Activated CD4-positive, alpha-beta T cell treated with anti-CD3 and anti-CD28 coated beads, Interleukin-2, Interleukin-4, amounts not matched to agents 100 ng/mL and 50 ng/mL, durations not matched to agents 16 hours and 8 hours (primary cell): ENCODE measurements at regions not wholly inside any gene's neighbourhood (a gene's known extent, or its start where the extent isn't known, plus 50 kb on each side); places are given as distances from the start of the nearest gene placed in this dataset.
"Not testable (repeated sequence)": the region's sequence is repeated elsewhere in the genome, so short reads cannot be mapped to it uniquely, and the experiment has no call there.

Experiments used
- DNase-seq: peaks from one replicate; pipeline ENCODE4 v3.0.0-alpha.2; 2020; ENCODE audit warnings: low spot score

- no peak for DNase-seq
Observed at GRCh38 chr16:85202631-85203461, 90.6 kb upstream of the CIBAR2 start.

- no peak for DNase-seq
Observed at GRCh38 chr16:85203462-85203813, 91.2 kb upstream of the CIBAR2 start.

GRCh38 chr16:85204242-85205010 is 92.2 kb upstream of the CIBAR2 start:
- no peak for DNase-seq

- DNase-seq, result not testable (repeated sequence)
Observed at GRCh38 chr16:85205257-85205656, 93.0 kb upstream of the CIBAR2 start.

- DNase-seq, result no peak
Observed at GRCh38 chr16:85205747-85206471, 93.6 kb upstream of the CIBAR2 start.

- no peak for DNase-seq
Observed at GRCh38 chr16:85206472-85207356, 94.4 kb upstream of the CIBAR2 start.

- no peak for DNase-seq
Observed at GRCh38 chr16:85207357-85207921, 95.2 kb upstream of the CIBAR2 start.

- DNase-seq, result no peak
Observed at GRCh38 chr16:85208181-85208580, 95.9 kb upstream of the CIBAR2 start.

GRCh38 chr16:85208643-85209520 is 96.6 kb upstream of the CIBAR2 start:
- no peak for DNase-seq

GRCh38 chr16:85209526-85210121 is 97.4 kb upstream of the CIBAR2 start:
- DNase-seq, result no peak

- DNase-seq, result no peak
Observed at GRCh38 chr16:85210423-85211169, 98.3 kb upstream of the CIBAR2 start.

- DNase-seq, result no peak
Observed at GRCh38 chr16:85211271-85211801, 99.1 kb upstream of the CIBAR2 start.

GRCh38 chr16:85213926-85214675 is 101.8 kb upstream of the CIBAR2 start:
- no peak for DNase-seq

- no peak for DNase-seq
Observed at GRCh38 chr16:85215478-85216118, 103.3 kb upstream of the CIBAR2 start.

- no peak for DNase-seq
Observed at GRCh38 chr16:85216522-85217375, 104.5 kb upstream of the CIBAR2 start.

GRCh38 chr16:85220125-85220839 is 108.0 kb upstream of the CIBAR2 start:
- DNase-seq, result no peak
